ENCODE measurements at regions not wholly inside any gene's neighbourhood (a gene's known extent, or its start where the extent isn't known, plus 50 kb on each side); places are given as distances from the start of the nearest gene placed in this dataset.

DNA sequence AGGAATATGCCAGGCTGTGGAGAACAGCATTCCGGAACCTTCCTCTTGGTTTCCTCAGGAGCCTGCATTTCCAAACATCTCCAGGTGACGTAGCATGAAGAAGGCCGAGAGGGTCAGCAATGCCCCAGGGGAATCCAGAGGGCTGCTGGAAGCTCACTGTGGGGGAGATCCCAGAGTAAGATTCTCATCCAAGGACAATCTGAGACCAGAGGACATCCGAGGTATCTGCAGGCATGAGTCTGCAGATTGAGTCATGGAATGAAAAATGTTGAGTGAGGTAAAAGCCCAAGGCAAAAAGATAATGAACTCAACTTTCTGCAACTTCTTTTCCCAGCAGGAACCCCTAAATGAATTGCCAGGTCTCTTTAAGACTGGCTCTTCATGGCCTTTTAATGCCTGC lies 73.5 kb downstream of the KIF4B start:
- DNase-seq (ENCODE audit: low read depth) (no peak), FAIRE-seq (no peak)
- H3K27ac Mint-ChIP-seq (ENCODE audit: unreplicated experiment) = no peak overlapping the region
- H3K9me3 Mint-ChIP-seq (ENCODE audit: unreplicated experiment) = peaks cover 5% of the 10 kb centered on the region
- H3K4me1 Mint-ChIP-seq (ENCODE audit: low read depth, unreplicated experiment) = peaks cover 24% of the 10 kb centered on the region
- Histone ChIP-seq H3K9ac (ENCODE audit: low read length) (no peak overlapping the region), H3K36me3 (ENCODE audit: insufficient read depth, low read length) (no peaks in the 10 kb centered on the region), H3K27me3 (ENCODE audit: insufficient read depth, low read length) (no peaks in the 10 kb centered on the region), H3K4me3 (ENCODE audit: insufficient read depth, low read depth, low read length) (no peak overlapping the region), H3K4me2 (ENCODE audit: low read length) (no peak overlapping the region), H3K27ac (ENCODE audit: low read depth, low read length) (no peak overlapping the region), H3K4me1 (ENCODE audit: insufficient read depth, low read length) (peaks cover 7% of the 10 kb centered on the region), H3K9me3 (ENCODE audit: insufficient read depth, low read depth, low read length) (peaks cover 3% of the 10 kb centered on the region), H3K79me2 (ENCODE audit: insufficient read depth, low read length) (no peaks in the 10 kb centered on the region), H2AFZ (ENCODE audit: low read depth, low read length) (no peak overlapping the region), H4K20me1 (ENCODE audit: insufficient read depth, low read length) (no peaks in the 10 kb centered on the region)
- no peaks in the 10 kb centered on the region for H3K36me3 Mint-ChIP-seq (ENCODE audit: low read depth, unreplicated experiment)
- TF ChIP-seq, protein P1, sequence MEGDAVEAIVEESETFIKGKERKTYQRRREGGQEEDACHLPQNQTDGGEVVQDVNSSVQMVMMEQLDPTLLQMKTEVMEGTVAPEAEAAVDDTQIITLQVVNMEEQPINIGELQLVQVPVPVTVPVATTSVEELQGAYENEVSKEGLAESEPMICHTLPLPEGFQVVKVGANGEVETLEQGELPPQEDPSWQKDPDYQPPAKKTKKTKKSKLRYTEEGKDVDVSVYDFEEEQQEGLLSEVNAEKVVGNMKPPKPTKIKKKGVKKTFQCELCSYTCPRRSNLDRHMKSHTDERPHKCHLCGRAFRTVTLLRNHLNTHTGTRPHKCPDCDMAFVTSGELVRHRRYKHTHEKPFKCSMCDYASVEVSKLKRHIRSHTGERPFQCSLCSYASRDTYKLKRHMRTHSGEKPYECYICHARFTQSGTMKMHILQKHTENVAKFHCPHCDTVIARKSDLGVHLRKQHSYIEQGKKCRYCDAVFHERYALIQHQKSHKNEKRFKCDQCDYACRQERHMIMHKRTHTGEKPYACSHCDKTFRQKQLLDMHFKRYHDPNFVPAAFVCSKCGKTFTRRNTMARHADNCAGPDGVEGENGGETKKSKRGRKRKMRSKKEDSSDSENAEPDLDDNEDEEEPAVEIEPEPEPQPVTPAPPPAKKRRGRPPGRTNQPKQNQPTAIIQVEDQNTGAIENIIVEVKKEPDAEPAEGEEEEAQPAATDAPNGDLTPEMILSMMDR (IDR thresholded peaks at IDR 0.05; ENCODE audit: insufficient read depth, low read depth, low read length) = no peak
- no peak for TF ChIP-seq EZH2 (IDR thresholded peaks at IDR 0.05; ENCODE audit: insufficient read depth, low read length)
- no peak overlapping the region for H3K4me3 Mint-ChIP-seq (ENCODE audit: unreplicated experiment)
- H3K27me3 Mint-ChIP-seq (ENCODE audit: low read depth, unreplicated experiment) = no peaks in the 10 kb centered on the region

DNA sequence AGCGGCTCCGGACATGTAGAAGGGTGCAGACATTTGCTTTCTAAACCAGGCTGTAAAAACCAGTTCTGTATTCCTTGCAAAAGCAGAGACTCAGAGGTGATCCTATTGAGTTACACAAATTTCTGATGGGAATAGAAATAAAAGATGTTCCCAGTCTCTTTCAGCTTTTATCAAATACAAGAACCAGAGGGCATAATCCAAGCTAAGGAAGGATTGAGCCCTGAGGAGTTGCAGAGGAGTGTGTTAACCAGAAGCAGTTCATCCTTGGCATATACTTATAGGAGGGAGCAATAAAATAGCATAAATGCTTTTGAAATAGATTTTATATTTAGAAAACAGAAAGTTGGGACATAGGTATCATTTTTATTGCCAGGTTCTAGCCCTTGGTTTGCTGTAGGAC lies 75.3 kb downstream of the KIF4B start:
- Mint-ChIP-seq H3K27me3 (ENCODE audit: low read depth, unreplicated experiment) (no peaks in the 10 kb centered on the region), H3K27ac (ENCODE audit: unreplicated experiment) (no peak overlapping the region), H3K9me3 (ENCODE audit: unreplicated experiment) (no peaks in the 10 kb centered on the region), H3K36me3 (ENCODE audit: low read depth, unreplicated experiment) (no peaks in the 10 kb centered on the region), H3K4me1 (ENCODE audit: low read depth, unreplicated experiment) (peaks cover 21% of the 10 kb centered on the region), H3K4me3 (ENCODE audit: unreplicated experiment) (no peak overlapping the region)
- no peak overlapping the region for H3K27ac ChIP-seq (ENCODE audit: low read depth, low read length)
- no peaks in the 10 kb centered on the region for H3K27me3 ChIP-seq (ENCODE audit: insufficient read depth, low read length)
- H4K20me1 ChIP-seq (ENCODE audit: insufficient read depth, low read length) = no peaks in the 10 kb centered on the region
- no peak overlapping the region for H2AFZ ChIP-seq (ENCODE audit: low read depth, low read length)
- no peak overlapping the region for H3K9ac ChIP-seq (ENCODE audit: low read length)
- no peak for FAIRE-seq
- no peak overlapping the region for H3K4me3 ChIP-seq (ENCODE audit: insufficient read depth, low read depth, low read length)
- H3K4me2 ChIP-seq (ENCODE audit: low read length) = no peak overlapping the region
- H3K4me1 ChIP-seq (ENCODE audit: insufficient read depth, low read length) = no peaks in the 10 kb centered on the region
- no peaks in the 10 kb centered on the region for H3K36me3 ChIP-seq (ENCODE audit: insufficient read depth, low read length)
- no peaks in the 10 kb centered on the region for H3K9me3 ChIP-seq (ENCODE audit: insufficient read depth, low read depth, low read length)
- DNase-seq (ENCODE audit: low read depth) = no peak
- no peaks in the 10 kb centered on the region for H3K79me2 ChIP-seq (ENCODE audit: insufficient read depth, low read length)
- TF ChIP-seq, protein P1 (IDR thresholded peaks at IDR 0.05; ENCODE audit: insufficient read depth, low read depth, low read length) = no peak
- TF ChIP-seq EZH2 (IDR thresholded peaks at IDR 0.05; ENCODE audit: insufficient read depth, low read length) = no peak

DNA sequence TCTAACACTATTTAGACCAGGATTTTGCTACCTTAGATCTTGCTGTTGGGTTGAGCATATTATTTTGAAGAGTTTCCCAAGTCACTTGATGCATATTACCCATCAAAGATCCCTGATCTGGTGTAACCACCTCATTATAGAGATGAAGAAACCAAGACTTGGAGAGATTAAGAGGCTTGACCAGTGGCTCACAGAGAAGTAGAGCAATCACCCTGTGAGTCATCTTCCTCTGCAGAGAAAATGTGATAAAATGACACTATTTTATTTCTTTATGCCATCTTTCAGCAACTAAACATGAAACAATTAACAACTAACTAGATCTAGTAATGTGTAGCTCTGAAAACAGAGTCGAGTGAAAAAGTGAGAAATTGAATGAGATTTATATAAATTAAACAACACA lies 76.1 kb downstream of the KIF4B start:
- Histone ChIP-seq H3K9me3 (ENCODE audit: insufficient read depth, low read depth, low read length) (no peaks in the 10 kb centered on the region), H3K4me3 (ENCODE audit: insufficient read depth, low read depth, low read length) (no peak overlapping the region), H3K4me2 (ENCODE audit: low read length) (no peak overlapping the region), H2AFZ (ENCODE audit: low read depth, low read length) (no peak overlapping the region), H3K36me3 (ENCODE audit: insufficient read depth, low read length) (no peaks in the 10 kb centered on the region), H3K9ac (ENCODE audit: low read length) (no peak overlapping the region), H3K79me2 (ENCODE audit: insufficient read depth, low read length) (no peaks in the 10 kb centered on the region), H3K27me3 (ENCODE audit: insufficient read depth, low read length) (no peaks in the 10 kb centered on the region), H4K20me1 (ENCODE audit: insufficient read depth, low read length) (no peaks in the 10 kb centered on the region), H3K27ac (ENCODE audit: low read depth, low read length) (no peak overlapping the region), H3K4me1 (ENCODE audit: insufficient read depth, low read length) (no peaks in the 10 kb centered on the region)
- no peaks in the 10 kb centered on the region for H3K9me3 Mint-ChIP-seq (ENCODE audit: unreplicated experiment)
- FAIRE-seq (no peak), DNase-seq (ENCODE audit: low read depth) (no peak)
- H3K36me3 Mint-ChIP-seq (ENCODE audit: low read depth, unreplicated experiment) = no peaks in the 10 kb centered on the region
- peaks cover 21% of the 10 kb centered on the region for H3K4me1 Mint-ChIP-seq (ENCODE audit: low read depth, unreplicated experiment)
- no peaks in the 10 kb centered on the region for H3K27me3 Mint-ChIP-seq (ENCODE audit: low read depth, unreplicated experiment)
- TF ChIP-seq, protein P1 (IDR thresholded peaks at IDR 0.05; ENCODE audit: insufficient read depth, low read depth, low read length) = no peak
- no peak for TF ChIP-seq EZH2 (IDR thresholded peaks at IDR 0.05; ENCODE audit: insufficient read depth, low read length)
- no peak overlapping the region for H3K27ac Mint-ChIP-seq (ENCODE audit: unreplicated experiment)
- H3K4me3 Mint-ChIP-seq (ENCODE audit: unreplicated experiment) = no peak overlapping the region

Measured in astrocyte (in vitro differentiated cells and primary cell).